GM12891 (cell line): ENCODE measurements at regions not wholly inside any gene's neighbourhood (a gene's known extent, or its start where the extent isn't known, plus 50 kb on each side); places are given as distances from the start of the nearest gene placed in this dataset.
"Not testable (repeated sequence)": the region's sequence is repeated elsewhere in the genome, so short reads cannot be mapped to it uniquely, and the experiment has no call there.

Experiments
- PAX5 ChIP-seq: IDR thresholded peaks from 2 replicates; pipeline ENCODE4 v1.6.1; 2011; ENCODE audit warnings: low read length, moderate library complexity, mild to moderate bottlenecking; ENCODE audit not compliant: insufficient read depth, severe bottlenecking
- POLR2A ChIP-seq: IDR thresholded peaks from 2 replicates; pipeline ENCODE4 v1.6.1; 2011; ENCODE audit warnings: low read depth, low read length, control low read depth
- POLR2AphosphoS5 ChIP-seq: IDR thresholded peaks from 2 replicates; pipeline ENCODE4 v1.6.1; 2011; ENCODE audit warnings: low read depth, low read length, control low read depth
- POU2F2 ChIP-seq: IDR thresholded peaks from 2 replicates; pipeline ENCODE4 v1.6.1; 2011; ENCODE audit warnings: low read depth, mild to moderate bottlenecking, control low read depth, low read length, moderate library complexity
- TAF1 ChIP-seq: IDR thresholded peaks from 2 replicates; pipeline ENCODE4 v1.6.1; 2011; ENCODE audit warnings: low read depth, low read length, control low read depth

DNA sequence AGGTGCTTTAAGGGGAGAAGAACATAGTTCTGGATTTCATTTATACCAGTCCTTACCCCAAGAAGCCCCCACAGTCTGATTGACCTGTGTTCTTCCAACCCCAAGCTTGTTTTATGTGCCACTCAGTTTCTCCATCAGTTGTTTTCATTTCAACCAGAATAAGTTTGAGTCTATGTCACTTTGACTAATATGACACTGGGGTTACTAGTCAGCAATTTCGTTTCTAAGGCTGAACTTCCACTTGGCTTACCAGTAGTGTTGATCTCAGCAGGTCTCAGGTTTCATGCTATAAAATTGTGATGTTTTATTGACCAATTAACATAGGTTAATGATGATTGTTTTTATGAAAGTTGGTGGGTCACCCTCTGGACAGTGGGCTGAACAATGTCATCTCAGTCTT is 84.8 kb downstream of the TRIM43 start:
- TF ChIP-seq POLR2A, POU2F2, POLR2AphosphoS5, TAF1, PAX5: not testable (repeated sequence)
